CD4-positive, alpha-beta T cell (primary cell): ENCODE measurements at regions not wholly inside any gene's neighbourhood (a gene's known extent, or its start where the extent isn't known, plus 50 kb on each side); places are given as distances from the start of the nearest gene placed in this dataset.
"Not testable (repeated sequence)": the region's sequence is repeated elsewhere in the genome, so short reads cannot be mapped to it uniquely, and the experiment has no call there.

ENCODE experiments used
- ATAC-seq: fragments of 200-7000 bp; cut with Tn5 transposase; one replicate; pipeline ENCODE4 v1.10.0; 2022; ENCODE audit warnings: mild to moderate bottlenecking; ENCODE audit not compliant: poor library complexity
- CTCF ChIA-PET: fragments of 350-600 bp; sonication (Branson Sonifier 250); formaldehyde crosslinking; loops from one replicate; lab custom pipeline; 2021; ENCODE audit warnings: antibody characterized with exemption, inconsistent platforms; lab: Charles Lee
- POLR2A ChIA-PET: fragments of 350-600 bp; sonication (Branson Sonifier 250); formaldehyde crosslinking; loops from one replicate; lab custom pipeline; 2021; ENCODE audit warnings: antibody characterized with exemption, inconsistent platforms; lab: Charles Lee
- DNase-seq, 14 experiments: peaks; one replicate each; pipeline ENCODE4 v3.0.0-alpha.2; 2013 to 2020; ENCODE audit warnings: mixed read lengths in 2 of 14
- H3K27ac ChIP-seq, 2 donors: one replicate each; pipeline versions ENCODE4 v1.5.1 to v1.7.0; 2013; ENCODE audit warnings: low read length in 2 of 2, low read depth in 1 of 2, mild to moderate bottlenecking in 1 of 2
- H3K27me3 ChIP-seq, 2 experiments: 1 replicate in 1 of 2; 2 replicates in 1 of 2; pipeline versions ENCODE4 v1.6.1 to v1.7.0; 2013; ENCODE audit warnings: low read length in 2 of 2, control low read depth in 1 of 2, mild to moderate bottlenecking in 1 of 2, moderate library complexity in 1 of 2; ENCODE audit not compliant: insufficient read depth in 2 of 2, control insufficient read depth in 1 of 2
- H3K36me3 ChIP-seq: one replicate; pipeline ENCODE4 v1.6.1; 2013; ENCODE audit warnings: low read length, control low read depth; ENCODE audit not compliant: insufficient read depth
- H3K4me1 ChIP-seq: one replicate; pipeline ENCODE4 v1.6.1; 2013; ENCODE audit warnings: low read length, control low read depth; ENCODE audit not compliant: insufficient read depth
- H3K4me3 ChIP-seq: one replicate; pipeline ENCODE4 v1.5.1; 2013; ENCODE audit warnings: mild to moderate bottlenecking, low read length, moderate library complexity
- H3K9me3 ChIP-seq, 2 experiments: 1 replicate in 1 of 2; 2 replicates in 1 of 2; pipeline versions ENCODE4 v1.6.1 to v1.7.0; 2013; ENCODE audit warnings: low read length in 2 of 2, mild to moderate bottlenecking in 2 of 2, control low read depth in 1 of 2, moderate library complexity in 1 of 2; ENCODE audit not compliant: control insufficient read depth in 1 of 2, insufficient read depth in 1 of 2
- H3K27ac Mint-ChIP-seq: one replicate; pipeline ENCODE4 v1.8.0; 2020; ENCODE audit warnings: mixed read lengths
- H3K27me3 Mint-ChIP-seq: one replicate; pipeline ENCODE4 v1.8.0; 2021; ENCODE audit warnings: mixed read lengths
- H3K36me3 Mint-ChIP-seq: one replicate; pipeline ENCODE4 v1.8.0; 2021; ENCODE audit warnings: low read depth, mixed read lengths
- H3K4me1 Mint-ChIP-seq: one replicate; pipeline ENCODE4 v1.8.0; 2021; ENCODE audit warnings: low read depth, mixed read lengths
- H3K4me3 Mint-ChIP-seq: one replicate; pipeline ENCODE4 v1.8.0; 2020; ENCODE audit warnings: mild to moderate bottlenecking, mixed read lengths
- H3K9me3 Mint-ChIP-seq: one replicate; pipeline ENCODE4 v1.8.0; 2020; ENCODE audit warnings: mixed read lengths
- CTCF ChIP-seq: fragments of 200-600 bp; IDR thresholded peaks from one replicate; pipeline ENCODE4 v1.8.0; 2022; ENCODE audit warnings: antibody characterized with exemption, mild to moderate bottlenecking
- intact Hi-C, 2 experiments: fragments of 100-400 bp; cut with DNase I in 1 of 2; cut with micrococcal nuclease in 1 of 2; formaldehyde crosslinking; loops; one replicate each; pipeline versions ENCODE4 v1.15.1 to v1.9.0; 2023 to 2025; cut with DNase I, micrococcal nuclease

- Histone ChIP-seq H3K9me3 (no peaks in the 10 kb centered on the region), H3K27me3 (no peaks in the 10 kb centered on the region), H3K36me3 (no peaks in the 10 kb centered on the region), H3K27ac (no peak overlapping the region), H3K4me1 (peaks cover 27% of the 10 kb centered on the region), H3K4me3 (no peak overlapping the region)
- Mint-ChIP-seq H3K36me3 (no peaks in the 10 kb centered on the region), H3K27me3 (no peaks in the 10 kb centered on the region), H3K4me1 (peaks cover 44% of the 10 kb centered on the region), H3K9me3 (no peaks in the 10 kb centered on the region), H3K27ac (no peak overlapping the region), H3K4me3 (no peak overlapping the region)
- CTCF ChIA-PET = no interaction called here
- ATAC-seq (no peak), DNase-seq (no peak)
- intact Hi-C loops = no loop called here
- POLR2A ChIA-PET = no interaction called here
- TF ChIP-seq CTCF = no peak
Observed at GRCh38 chr4:152181150-152181549, 354.7 kb downstream of the FBXW7 start.

- Mint-ChIP-seq H3K27me3 (no peaks in the 10 kb centered on the region), H3K9me3 (no peaks in the 10 kb centered on the region), H3K4me3 (no peak overlapping the region), H3K27ac (no peak overlapping the region), H3K4me1 (peaks cover 37% of the 10 kb centered on the region), H3K36me3 (no peaks in the 10 kb centered on the region)
- ChIA-PET CTCF (no interaction called here), POLR2A (no interaction called here)
- H3K4me1 ChIP-seq = peaks cover 23% of the 10 kb centered on the region
- no peaks in the 10 kb centered on the region for H3K36me3 ChIP-seq
- no peaks in the 10 kb centered on the region for H3K9me3 ChIP-seq
- intact Hi-C loops = no loop called here
- ATAC-seq = no peak
- no peak overlapping the region for H3K27ac ChIP-seq
- DNase-seq = no peak
- H3K4me3 ChIP-seq = no peak overlapping the region
- TF ChIP-seq CTCF = no peak
- no peaks in the 10 kb centered on the region for H3K27me3 ChIP-seq
Observed at GRCh38 chr4:152180369-152180768, 355.5 kb downstream of the FBXW7 start.

- H3K4me1 ChIP-seq, H3K9me3 ChIP-seq, H3K4me3 ChIP-seq, H3K36me3 Mint-ChIP-seq, H3K27ac ChIP-seq, H3K36me3 ChIP-seq, H3K4me3 Mint-ChIP-seq, H3K27me3 ChIP-seq, DNase-seq, POLR2A ChIA-PET, CTCF ChIA-PET, H3K9me3 Mint-ChIP-seq, intact Hi-C loops, H3K27ac Mint-ChIP-seq, ATAC-seq, H3K27me3 Mint-ChIP-seq: not testable (repeated sequence)
- peaks cover 12% of the 10 kb centered on the region for H3K4me1 Mint-ChIP-seq
Observed at GRCh38 chr4:152177538-152177937, 358.4 kb downstream of the FBXW7 start.

- H3K27ac Mint-ChIP-seq = no peak overlapping the region
- DNase-seq (no peak), ATAC-seq (no peak)
- H3K9me3 ChIP-seq = no peaks in the 10 kb centered on the region
- ChIA-PET CTCF (no interaction called here), POLR2A (no interaction called here)
- H3K4me3 ChIP-seq = no peak overlapping the region
- no peak overlapping the region for H3K27ac ChIP-seq
- no peaks in the 10 kb centered on the region for H3K36me3 Mint-ChIP-seq
- no peaks in the 10 kb centered on the region for H3K27me3 ChIP-seq
- peaks cover 11% of the 10 kb centered on the region for H3K4me1 Mint-ChIP-seq
- no peaks in the 10 kb centered on the region for H3K36me3 ChIP-seq
- H3K4me3 Mint-ChIP-seq = no peak overlapping the region
- no peaks in the 10 kb centered on the region for H3K27me3 Mint-ChIP-seq
- intact Hi-C loops = no loop called here
- peaks cover 7% of the 10 kb centered on the region for H3K4me1 ChIP-seq
- no peaks in the 10 kb centered on the region for H3K9me3 Mint-ChIP-seq
- no peak for TF ChIP-seq CTCF
Observed at GRCh38 chr4:152176627-152177214, 359.2 kb downstream of the FBXW7 start.
